SK-N-SH (cell line): ENCODE measurements at regions not wholly inside any gene's neighbourhood (a gene's known extent, or its start where the extent isn't known, plus 50 kb on each side); places are given as distances from the start of the nearest gene placed in this dataset.

Source experiments
- CTCF ChIA-PET: fragments of 300-600, 350-600 bp; formaldehyde crosslinking; extraction: SDS; loops from one replicate; lab custom pipeline; 2021; lab: Yijun Ruan, JAX
- POLR2A ChIA-PET: fragments of 350-600 bp; sonication (Branson Sonifier 250); formaldehyde crosslinking; extraction: SDS; loops from one replicate; lab custom pipeline; 2020; ENCODE audit warnings: antibody characterized with exemption, inconsistent platforms; lab: Yijun Ruan, JAX
- DNase-seq: peaks from one replicate; pipeline ENCODE4 v3.0.0; 2012
- H2AFZ ChIP-seq: fragments of 200-600 bp; sonication (generic); 2 replicates; pipeline ENCODE4 v1.8.1; 2016; ENCODE audit warnings: antibody characterized with exemption, mild to moderate bottlenecking, low read depth
- H3F3A ChIP-seq: fragments of 200-600 bp; sonication (generic); replicated peaks from 2 replicates; pipeline ENCODE3; 2016; ENCODE audit warnings: antibody characterized with exemption, mild to moderate bottlenecking; ENCODE audit not compliant: insufficient read depth
- H3K27ac ChIP-seq, 2 experiments: fragments of 200-500 bp in 1 of 2; fragments of 200-600 bp in 1 of 2; sonication (Bioruptor generic) in 1 of 2; sonication (generic), shearing (Covaris generic) in 1 of 2; 2 replicates each; pipeline versions ENCODE4 v1.5.1 to v1.6.1; 2014 to 2016; ENCODE audit warnings: low read depth in 2 of 2, inconsistent platforms in 1 of 2, low read length in 1 of 2, mild to moderate bottlenecking in 1 of 2, mixed read lengths in 1 of 2
- H3K27me3 ChIP-seq: fragments of 200-600 bp; sonication (generic), shearing (Covaris generic); 2 replicates; pipeline ENCODE4 v1.6.1; 2016; ENCODE audit warnings: mixed run types; ENCODE audit not compliant: insufficient read depth
- H3K36me3 ChIP-seq, 2 experiments: fragments of 200-500 bp in 1 of 2; fragments of 200-600 bp in 1 of 2; sonication (Bioruptor generic) in 1 of 2; sonication (generic) in 1 of 2; replicated peaks in 1 of 2; 2 replicates each; pipeline versions ENCODE3 to v1.5.1; 2014 to 2016; ENCODE audit warnings: low read length in 1 of 2, mild to moderate bottlenecking in 1 of 2; ENCODE audit not compliant: insufficient read depth in 2 of 2, control insufficient read depth in 1 of 2
- H3K4me1 ChIP-seq, 2 experiments: fragments of 200-500 bp in 1 of 2; fragments of 200-600 bp in 1 of 2; sonication (Bioruptor generic) in 1 of 2; sonication (generic), shearing (Covaris generic) in 1 of 2; 2 replicates each; pipeline versions ENCODE4 v1.5.1 to v1.6.1; 2014 to 2016; ENCODE audit warnings: low read depth in 1 of 2, low read length in 1 of 2, mixed run types in 1 of 2; ENCODE audit not compliant: insufficient read depth in 2 of 2, control insufficient read depth in 1 of 2
- H3K4me2 ChIP-seq: fragments of 200-600 bp; sonication (generic), shearing (Covaris generic); 2 replicates; pipeline ENCODE4 v1.6.1; 2017; ENCODE audit warnings: mixed run types
- H3K4me3 ChIP-seq, 2 experiments: fragments of 200-500 bp in 1 of 2; fragments of 200-600 bp in 1 of 2; sonication (Bioruptor generic) in 1 of 2; sonication (generic), shearing (Covaris generic) in 1 of 2; 2 replicates each; pipeline versions ENCODE4 v1.5.1 to v1.8.1; 2014 to 2016; ENCODE audit warnings: low read depth in 2 of 2, inconsistent platforms in 1 of 2, low read length in 1 of 2, mild to moderate bottlenecking in 1 of 2, mixed read lengths in 1 of 2, moderate library complexity in 1 of 2
- H3K79me2 ChIP-seq: fragments of 200-600 bp; sonication (generic); 2 replicates; pipeline ENCODE4 v1.8.1; 2017; ENCODE audit warnings: mild to moderate bottlenecking; ENCODE audit not compliant: insufficient read depth
- H3K9ac ChIP-seq: fragments of 200-600 bp; sonication (generic); 2 replicates; pipeline ENCODE4 v1.6.1; 2017; ENCODE audit warnings: mixed run types
- H3K9me2 ChIP-seq: fragments of 200-600 bp; sonication (generic); 2 replicates; pipeline ENCODE4 v1.6.1; 2017; ENCODE audit warnings: mixed run types
- H3K9me3 ChIP-seq: fragments of 200-600 bp; sonication (generic); 2 replicates; pipeline ENCODE4 v1.6.1; 2017; ENCODE audit warnings: mixed run types, mild to moderate bottlenecking, moderate library complexity
- H4K20me1 ChIP-seq: fragments of 200-600 bp; sonication (generic); 2 replicates; pipeline ENCODE4 v1.6.1; 2017; ENCODE audit warnings: mild to moderate bottlenecking, mixed run types; ENCODE audit not compliant: insufficient read depth
- CHD2 ChIP-seq: fragments of 150-350 bp; IDR thresholded peaks from 2 replicates; pipeline ENCODE4 v1.6.1; 2018; ENCODE audit warnings: low read length; ENCODE audit not compliant: partially characterized antibody
- EP300 ChIP-seq, 2 experiments: IDR thresholded peaks; 2 replicates each; pipeline versions ENCODE4 v1.4.0 to v1.6.1; 2012; ENCODE audit warnings: borderline replicate concordance in 1 of 2, low read depth in 1 of 2, low read length in 1 of 2
- FOXJ3 ChIP-seq: sonication (generic); formaldehyde crosslinking; IDR thresholded peaks from 2 replicates; pipeline ENCODE4 v1.5.1; 2020; ENCODE audit warnings: mild to moderate bottlenecking, missing genetic modification reagents
- FOXM1 ChIP-seq: IDR thresholded peaks from 2 replicates; pipeline ENCODE4 v1.4.0; 2012; ENCODE audit warnings: low read depth, mild to moderate bottlenecking
- JUND ChIP-seq: IDR thresholded peaks from 2 replicates; pipeline ENCODE4 v1.4.0; 2012
- MEF2A ChIP-seq: IDR thresholded peaks from 2 replicates; pipeline ENCODE4 v1.4.0; 2012; ENCODE audit warnings: low read depth, borderline replicate concordance
- MXI1 ChIP-seq: IDR thresholded peaks from 2 replicates; pipeline ENCODE4 v1.6.1; 2012; ENCODE audit warnings: mild to moderate bottlenecking, low read depth, low read length, improper control_type of control experiment
- NFIC ChIP-seq: IDR thresholded peaks from 2 replicates; pipeline ENCODE4 v1.4.0; 2012; ENCODE audit warnings: borderline replicate concordance
- RAD21 ChIP-seq: IDR thresholded peaks from 2 replicates; pipeline ENCODE4 v1.6.1; 2012; ENCODE audit warnings: mild to moderate bottlenecking, low read length
- REST ChIP-seq: IDR thresholded peaks from 2 replicates; pipeline ENCODE4 v1.6.1; 2012; ENCODE audit warnings: mild to moderate bottlenecking, low read depth, low read length, moderate library complexity
- RXRA ChIP-seq: IDR thresholded peaks from 2 replicates; pipeline ENCODE4 v1.4.0; 2012; ENCODE audit warnings: low read depth, mild to moderate bottlenecking, borderline replicate concordance
- SIN3A ChIP-seq: IDR thresholded peaks from 2 replicates; pipeline ENCODE4 v1.6.1; 2012; ENCODE audit warnings: low read depth, mild to moderate bottlenecking, low read length, moderate library complexity, borderline replicate concordance
- SMC3 ChIP-seq: IDR thresholded peaks from 2 replicates; pipeline ENCODE4 v1.6.1; 2012; ENCODE audit warnings: low read depth, low read length, improper control_type of control experiment
- TAF1 ChIP-seq: IDR thresholded peaks from 2 replicates; pipeline ENCODE4 v1.6.1; 2012; ENCODE audit warnings: low read depth, mild to moderate bottlenecking, low read length, moderate library complexity, borderline replicate concordance
- TEAD4 ChIP-seq: IDR thresholded peaks from 2 replicates; pipeline ENCODE4 v1.4.0; 2012; ENCODE audit warnings: mild to moderate bottlenecking, borderline replicate concordance; ENCODE audit not compliant: insufficient read depth
- USF2 ChIP-seq: fragments of 150-350 bp; IDR thresholded peaks from 2 replicates; pipeline ENCODE4 v1.6.1; 2017; ENCODE audit warnings: antibody characterized with exemption, low read length, low read depth, borderline replicate concordance
- ZBTB33 ChIP-seq: IDR thresholded peaks from 2 replicates; pipeline ENCODE4 v1.4.0; 2012; ENCODE audit warnings: low read depth, borderline replicate concordance

- no peak overlapping the region for H3K4me2 ChIP-seq
- H3F3A ChIP-seq, result no peaks in the 10 kb centered on the region
- no peaks in the 10 kb centered on the region for H3K9me2 ChIP-seq
- TF ChIP-seq EP300 (IDR thresholded peaks at IDR 0.05; ENCODE audit: borderline replicate concordance in 1 of 2, low read depth in 1 of 2, low read length in 1 of 2) (no peak), JUND (no peak), RXRA (no peak), FOXM1 (no peak), REST (no peak), USF2 (no peak), TAF1 (no peak), TEAD4 (no peak), NFIC (no peak), CHD2 (no peak), SMC3 (no peak), ZBTB33 (no peak), MEF2A (no peak), FOXJ3 (CRISPR knock-in tag) (no peak), SIN3A (no peak), MXI1 (no peak), RAD21 (no peak)
- no peaks in the 10 kb centered on the region for H3K9me3 ChIP-seq
- no peaks in the 10 kb centered on the region for H4K20me1 ChIP-seq
- H3K79me2 ChIP-seq, result no peaks in the 10 kb centered on the region
- H3K4me3 ChIP-seq, result no peak overlapping the region
- CTCF ChIA-PET, result no interaction called here
- H3K36me3 ChIP-seq, result no peaks in the 10 kb centered on the region
- no peak overlapping the region for H3K27ac ChIP-seq
- no peak overlapping the region for H2AFZ ChIP-seq
- POLR2A ChIA-PET, result no interaction called here
- H3K4me1 ChIP-seq, result no peaks in the 10 kb centered on the region
- no peak for DNase-seq
- H3K9ac ChIP-seq, result no peak overlapping the region
- no peaks in the 10 kb centered on the region for H3K27me3 ChIP-seq
Measured at GRCh38 chr7:49424109-49424508, 349.3 kb upstream of the VWC2 start.
